ENCODE measurements at regions not wholly inside any gene's neighbourhood (a gene's known extent, or its start where the extent isn't known, plus 50 kb on each side); places are given as distances from the start of the nearest gene placed in this dataset.
"Not testable (repeated sequence)": the region's sequence is repeated elsewhere in the genome, so short reads cannot be mapped to it uniquely, and the experiment has no call there.

DNA sequence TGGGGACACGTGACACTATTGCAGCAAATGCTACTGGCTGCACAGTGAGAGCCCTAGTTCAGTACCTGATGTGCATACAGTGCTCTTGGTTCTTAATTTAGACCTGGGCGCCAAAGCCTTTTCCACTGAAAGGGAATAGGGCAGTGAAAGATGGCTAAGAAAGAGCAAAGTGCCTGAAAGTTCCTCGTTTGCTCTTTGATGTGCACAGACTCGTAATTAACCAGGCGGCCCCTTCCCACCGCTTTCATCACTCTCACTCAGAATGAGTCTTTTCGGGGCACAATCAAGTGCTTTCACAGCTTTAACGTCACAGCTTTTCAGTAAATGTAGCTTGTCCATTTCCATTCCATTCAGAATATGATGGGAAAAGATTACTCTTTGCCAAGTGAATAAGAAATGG is 116.6 kb upstream of the ADRA1B start:
- no peak for DNase-seq

DNA sequence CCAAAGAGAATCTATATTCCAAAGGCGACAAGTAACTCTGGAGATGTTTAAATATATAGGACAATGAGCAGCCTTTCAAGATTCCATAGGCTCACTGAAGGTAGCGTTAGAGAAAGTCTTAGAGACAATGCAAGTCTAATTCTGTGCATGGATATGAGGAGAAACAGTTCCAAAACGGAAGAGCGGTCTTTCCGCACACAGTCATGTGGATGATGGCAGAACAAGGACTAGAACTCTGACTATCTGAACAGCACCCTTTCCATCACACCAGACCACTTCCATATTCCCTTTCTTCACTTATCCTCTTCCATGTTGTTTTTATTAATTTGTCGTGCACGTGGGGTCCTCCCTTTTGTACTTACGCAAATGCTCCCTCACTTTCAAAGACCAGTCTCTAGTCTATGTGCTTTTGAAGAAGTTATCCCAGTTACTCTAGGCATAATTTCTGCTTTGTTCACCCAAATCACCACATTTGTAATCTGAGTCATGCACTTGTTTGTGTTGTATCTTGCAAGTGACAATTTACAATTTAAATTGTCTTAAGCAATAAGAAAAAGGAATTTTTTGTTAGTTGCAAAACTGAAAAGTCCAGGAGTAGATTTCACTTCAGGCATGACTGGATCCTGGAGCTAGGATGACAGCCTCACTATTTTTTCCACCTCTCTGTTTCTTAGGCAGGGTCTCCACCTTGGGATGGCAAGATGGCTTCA is 116.0 kb upstream of the ADRA1B start:
- no peak for DNase-seq

DNA sequence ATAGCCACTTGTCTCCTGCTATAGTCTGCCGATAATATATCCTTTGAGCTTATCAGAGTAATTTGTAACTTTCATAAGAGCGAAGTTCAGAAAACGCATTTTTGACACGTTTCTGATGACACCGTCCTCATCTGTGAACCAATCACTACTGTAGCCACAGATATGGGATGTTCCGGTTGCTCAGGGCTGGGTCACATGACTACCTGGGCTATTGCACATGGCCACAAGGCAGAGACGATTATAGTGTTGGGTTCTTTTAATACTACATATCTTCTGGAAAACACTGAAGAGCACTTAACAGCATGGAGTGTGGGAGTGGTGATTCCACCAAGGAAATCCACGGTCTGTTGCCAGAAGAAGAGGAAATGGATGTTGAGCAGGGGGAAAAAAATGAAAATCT is 115.0 kb upstream of the ADRA1B start:
- no peak for DNase-seq

DNA sequence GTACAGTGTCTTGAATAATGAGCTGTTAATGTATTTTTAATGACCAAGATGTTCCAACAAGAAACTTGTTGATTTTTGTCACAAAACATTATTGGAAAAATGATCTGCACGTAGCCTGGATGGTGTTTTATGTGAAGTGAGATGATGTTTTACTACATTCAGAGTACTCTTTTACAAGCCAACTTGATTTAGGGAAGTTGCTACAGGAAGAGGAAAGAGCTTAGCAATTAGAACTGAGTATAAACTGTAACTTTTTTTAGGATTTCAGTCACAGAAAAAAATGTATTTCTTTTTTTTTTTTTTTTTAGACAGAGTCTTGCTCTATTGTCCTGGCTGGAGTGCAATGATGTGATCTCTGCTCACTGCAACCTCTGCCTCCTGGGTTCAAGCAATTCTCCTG is 113.6 kb upstream of the ADRA1B start:
- no peak for DNase-seq

DNA sequence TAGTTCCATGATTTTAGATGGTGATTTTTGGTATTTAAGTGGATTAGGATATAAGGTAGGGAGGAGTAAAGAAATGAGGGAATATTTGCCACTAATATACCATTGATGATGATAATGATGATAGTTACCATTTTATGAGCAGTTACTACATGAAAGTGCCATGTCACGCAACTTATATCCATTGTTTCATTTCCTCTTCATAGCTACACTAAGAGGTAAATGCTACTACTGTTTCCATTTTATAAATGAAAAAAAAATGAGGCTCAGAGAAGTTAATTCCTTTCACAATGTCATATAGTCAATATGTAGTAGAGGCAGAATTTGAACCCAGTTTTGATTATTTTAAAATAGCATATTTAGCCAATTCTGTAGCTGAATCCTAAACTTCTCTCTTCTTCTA is 112.2 kb upstream of the ADRA1B start:
- DNase-seq = no peak

DNA sequence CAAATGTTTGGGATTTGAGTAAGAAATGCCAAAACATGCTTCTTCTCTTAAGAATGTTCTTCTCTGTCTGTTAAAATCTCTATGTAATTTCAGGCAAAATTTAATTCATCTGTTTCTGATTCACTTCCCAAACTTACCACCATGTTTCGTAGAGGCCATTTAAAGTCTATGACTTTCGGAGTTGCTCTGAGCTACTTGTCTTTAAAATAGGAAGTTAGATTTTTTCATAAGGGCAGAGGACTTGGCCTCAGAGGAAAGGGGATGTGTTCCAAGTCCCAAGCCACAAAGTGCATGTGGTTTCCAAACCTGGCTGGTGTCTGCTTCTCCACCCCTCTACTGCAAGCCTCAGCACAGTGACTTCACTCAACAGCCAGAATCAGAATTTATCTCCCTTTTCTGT is 111.3 kb upstream of the ADRA1B start:
- peak; percentile 42 for DNase-seq

DNA sequence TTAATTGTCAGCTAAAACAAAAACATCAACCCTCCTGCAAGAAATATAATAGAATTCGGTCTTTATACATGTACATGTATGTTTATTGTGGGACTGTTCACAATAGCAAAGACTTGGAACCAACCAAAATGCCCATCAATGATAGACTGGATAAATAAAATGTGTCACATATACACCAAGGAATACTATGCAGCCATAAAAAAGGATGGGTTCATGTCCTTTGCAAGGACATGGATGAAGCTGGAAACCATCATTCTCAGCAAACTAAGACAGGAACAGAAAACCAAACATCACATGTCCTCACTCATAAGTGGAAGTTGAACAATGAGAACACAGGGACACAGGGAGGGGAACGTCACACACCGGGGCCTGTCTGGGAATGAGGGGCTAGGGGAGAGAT is 109.1 kb upstream of the ADRA1B start:
- not testable (repeated sequence) for DNase-seq

DNA sequence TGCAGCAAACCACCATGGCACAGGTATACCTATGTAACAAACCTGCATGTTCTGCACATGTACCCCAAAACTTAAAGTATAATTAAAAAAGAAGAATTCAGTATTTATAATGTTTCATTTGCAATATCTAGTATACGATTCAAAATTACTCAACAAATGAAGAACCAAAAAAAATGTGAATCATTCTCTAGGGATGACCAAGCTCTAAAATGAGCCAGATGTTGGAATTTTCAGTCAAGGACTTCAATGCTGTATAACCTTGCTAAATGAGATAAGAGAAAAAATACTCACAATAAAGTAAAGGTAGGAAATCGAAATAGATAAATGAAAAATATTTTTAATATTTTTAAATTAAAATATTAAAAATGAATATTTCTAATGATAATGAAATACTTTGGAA is 108.7 kb upstream of the ADRA1B start:
- no peak for DNase-seq

DNA sequence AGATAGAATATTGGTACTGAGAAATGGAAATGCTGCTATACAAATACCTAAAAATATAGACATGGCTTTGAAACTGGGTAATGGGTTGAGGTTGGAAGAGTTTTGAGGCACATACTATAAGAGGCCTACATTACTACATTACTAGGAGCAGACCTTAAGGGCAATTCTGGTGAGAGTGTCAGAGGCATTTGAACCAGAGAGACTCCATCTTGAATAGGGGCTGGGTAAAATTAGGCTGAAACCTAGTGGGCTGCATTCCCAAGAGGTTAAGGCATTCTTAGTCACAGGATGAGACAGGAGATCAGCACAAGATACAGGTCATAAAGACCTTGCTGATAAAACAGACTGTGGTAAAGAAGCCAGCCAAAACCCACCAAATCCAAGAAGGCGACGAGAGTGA is 104.6 kb upstream of the ADRA1B start:
- no peak for DNase-seq

DNA sequence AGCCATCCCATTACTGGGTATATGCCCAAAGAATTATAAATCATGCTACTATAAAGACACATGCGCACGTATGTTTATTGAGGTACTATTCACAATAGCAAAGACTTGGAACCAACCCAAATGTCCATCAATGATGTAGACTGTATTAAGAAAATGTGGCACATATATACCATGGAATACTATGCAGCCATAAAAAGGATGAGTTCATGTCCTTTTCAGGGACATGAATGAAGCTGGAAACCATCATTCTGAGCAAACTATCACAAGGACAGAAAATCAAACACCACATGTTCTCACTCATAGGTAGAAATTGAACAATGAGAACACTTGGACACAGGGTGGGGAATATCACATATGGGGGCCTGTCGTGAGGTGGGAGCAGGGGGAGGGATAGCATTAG is 103.5 kb upstream of the ADRA1B start:
- not testable (repeated sequence) for DNase-seq

DNA sequence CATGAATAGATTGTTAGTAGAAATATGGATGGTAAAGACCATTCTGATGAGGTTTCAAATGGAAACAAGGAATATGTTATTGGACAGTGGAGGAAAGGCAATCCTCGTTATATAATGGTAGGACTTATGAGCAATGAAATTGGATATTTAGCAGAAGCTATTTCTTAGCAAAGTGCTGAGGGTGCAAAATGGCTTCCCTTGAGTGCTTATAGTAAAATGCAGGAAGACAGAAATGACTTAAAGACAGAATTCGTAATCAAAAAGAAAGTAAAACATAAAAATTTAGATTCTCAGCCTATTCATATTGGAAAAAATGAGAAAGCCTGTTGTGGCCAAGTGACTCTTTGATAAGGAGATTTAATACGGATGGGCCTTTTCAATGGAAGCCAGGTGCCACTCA is 102.1 kb upstream of the ADRA1B start:
- no peak for DNase-seq

DNA sequence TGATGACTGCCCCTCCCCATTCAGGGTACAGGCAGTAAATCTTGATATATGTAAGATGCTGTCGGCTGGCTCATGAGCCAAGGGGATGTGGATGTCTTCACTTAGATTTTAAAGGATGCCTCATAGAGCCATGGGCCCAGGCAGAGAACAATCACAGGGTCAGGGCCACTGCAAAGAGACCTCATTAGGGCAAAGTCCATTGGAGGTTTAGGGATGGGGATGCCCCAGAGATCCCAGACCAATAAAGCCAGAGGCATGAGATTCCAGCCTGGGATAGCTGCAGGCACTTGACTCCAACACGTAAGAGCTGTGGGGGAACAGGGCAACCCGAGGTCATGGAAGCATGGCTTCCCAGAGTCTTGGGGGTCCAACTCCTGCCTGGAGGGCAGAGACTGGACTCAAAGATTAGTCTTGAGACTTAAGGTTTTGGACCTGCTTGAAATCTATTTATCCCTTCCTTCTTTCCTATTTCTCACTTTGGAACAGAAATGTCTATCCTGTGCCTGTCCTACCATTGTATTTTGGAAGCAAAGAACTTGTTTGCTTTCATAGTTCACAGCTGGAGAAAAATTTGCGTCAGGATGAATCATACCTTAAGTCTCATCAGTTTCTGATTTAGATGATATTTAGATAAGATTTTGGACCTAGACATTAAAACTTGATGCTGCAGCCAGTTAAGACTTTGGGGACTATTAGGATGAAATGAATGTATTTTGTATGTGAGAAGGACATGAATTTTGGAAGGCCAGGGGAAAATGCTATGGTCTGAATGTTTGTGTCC is 101.3 kb upstream of the ADRA1B start:
- DNase-seq = no peak

DNA sequence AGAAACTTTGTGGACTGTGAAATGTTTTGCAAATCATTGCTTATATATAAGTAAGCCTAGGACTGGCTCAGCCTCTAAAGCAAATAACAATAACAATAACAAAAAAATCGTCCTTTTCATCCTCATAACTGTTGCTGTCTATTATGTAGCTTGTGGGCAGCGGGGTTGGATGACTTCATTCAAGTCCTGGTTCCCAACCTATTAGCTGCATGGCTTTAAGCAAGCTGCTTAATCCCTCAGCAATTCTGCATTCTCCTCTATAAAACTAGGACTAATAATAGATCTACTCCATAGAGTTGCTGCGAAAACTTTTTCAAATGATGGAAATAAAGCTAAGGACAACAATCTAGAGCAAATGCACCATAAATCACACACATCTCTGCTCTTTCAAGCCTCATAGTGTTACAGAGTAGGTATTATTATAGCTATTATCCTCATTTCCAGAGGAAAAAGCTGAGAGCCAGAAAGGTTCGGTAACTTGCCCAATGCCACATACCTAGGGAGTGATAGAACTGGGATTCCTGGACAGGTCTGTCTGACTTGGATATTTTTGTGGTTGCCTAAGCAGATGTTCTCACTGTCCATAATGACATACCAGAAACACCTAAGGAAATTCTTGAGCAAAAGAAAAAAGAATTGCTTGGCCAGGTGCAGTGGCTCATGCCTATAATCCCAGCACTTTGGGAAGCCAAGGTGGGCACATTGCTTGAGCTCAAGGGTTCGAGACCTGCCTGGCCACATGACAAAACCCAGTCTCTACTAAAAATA is 98.8 kb upstream of the ADRA1B start:
- no peak for DNase-seq

DNA sequence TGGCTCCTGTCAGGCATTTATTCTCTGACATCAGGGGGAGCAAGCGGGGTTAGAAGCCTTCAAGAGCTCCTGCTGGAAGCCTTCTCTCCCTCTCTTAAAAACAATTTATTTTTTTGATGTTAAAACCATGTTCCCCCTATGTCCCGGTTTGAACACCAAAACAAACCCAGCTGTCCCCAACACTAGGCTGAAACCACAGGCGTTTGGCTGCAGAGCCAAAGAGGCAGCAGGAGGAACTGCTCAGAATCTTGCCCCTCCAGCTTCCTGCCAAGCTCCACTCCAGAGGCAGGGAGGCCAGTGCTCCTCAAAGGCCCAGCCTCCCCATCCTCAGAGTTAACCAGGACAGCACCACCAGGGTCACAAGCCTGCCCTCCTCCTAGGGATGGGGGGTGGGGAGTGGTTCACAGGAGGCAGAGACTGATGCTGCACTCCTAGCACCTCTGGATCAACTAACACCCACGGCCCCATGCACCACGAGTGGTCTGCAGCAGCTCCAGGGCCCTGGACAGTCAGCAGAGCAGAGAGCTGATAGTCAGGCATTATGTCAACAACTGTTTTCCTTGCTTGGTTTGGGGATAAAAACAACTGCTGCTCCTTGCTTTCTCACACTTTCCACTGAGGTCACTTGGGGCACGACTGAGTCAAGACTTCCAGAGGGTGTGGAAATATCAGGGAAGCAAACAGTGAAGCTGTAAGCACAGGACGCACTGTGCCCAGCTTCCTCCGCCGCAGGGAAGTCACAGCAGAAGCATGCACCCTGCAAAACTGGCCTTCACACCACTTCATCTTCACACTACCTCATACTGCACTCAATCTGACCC is 96.5 kb upstream of the ADRA1B start:
- no peak for DNase-seq

DNA sequence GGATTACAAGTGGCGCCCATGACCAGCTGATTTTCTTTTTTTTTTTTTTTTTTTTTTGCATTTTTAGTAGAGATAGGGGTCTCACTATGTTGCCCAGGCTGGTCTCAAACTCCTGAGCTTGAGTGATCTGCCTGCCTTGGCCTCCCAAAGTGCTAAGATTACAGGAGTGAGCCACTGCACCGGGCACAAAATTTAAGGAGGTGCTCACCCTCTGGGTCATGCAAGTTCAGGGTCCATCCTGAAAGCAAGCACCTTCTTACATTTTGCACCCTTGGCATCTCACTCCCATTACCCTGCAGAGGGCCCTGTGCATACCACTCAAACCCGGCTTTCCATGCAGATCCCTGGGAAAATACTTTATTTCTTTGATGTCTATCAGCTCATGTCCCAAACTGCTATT is 95.6 kb upstream of the ADRA1B start:
- DNase-seq = no peak

DNA sequence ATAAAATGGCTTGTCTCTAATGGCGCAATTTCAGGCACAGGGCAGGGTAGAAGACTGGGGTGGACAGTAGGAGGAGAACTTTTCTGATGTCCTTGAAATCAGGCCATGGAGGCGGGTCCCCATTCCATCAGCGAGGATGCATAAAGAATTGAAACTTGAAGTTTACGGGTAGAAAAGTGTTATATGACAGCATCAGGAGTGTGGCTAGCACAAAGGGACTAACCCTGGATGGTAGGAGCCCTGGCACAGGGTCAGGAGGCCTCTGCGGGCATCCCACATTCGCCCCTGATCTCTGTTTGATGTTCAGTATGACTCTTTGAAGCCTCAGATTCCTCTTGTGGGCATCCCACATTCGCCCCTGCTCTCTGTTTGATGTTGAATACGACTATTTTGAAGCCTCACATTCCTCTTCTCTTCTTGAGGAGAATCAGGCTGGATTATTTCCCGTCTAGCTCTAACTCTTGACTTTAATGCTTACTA is 94.8 kb upstream of the ADRA1B start:
- no peak for DNase-seq

DNA sequence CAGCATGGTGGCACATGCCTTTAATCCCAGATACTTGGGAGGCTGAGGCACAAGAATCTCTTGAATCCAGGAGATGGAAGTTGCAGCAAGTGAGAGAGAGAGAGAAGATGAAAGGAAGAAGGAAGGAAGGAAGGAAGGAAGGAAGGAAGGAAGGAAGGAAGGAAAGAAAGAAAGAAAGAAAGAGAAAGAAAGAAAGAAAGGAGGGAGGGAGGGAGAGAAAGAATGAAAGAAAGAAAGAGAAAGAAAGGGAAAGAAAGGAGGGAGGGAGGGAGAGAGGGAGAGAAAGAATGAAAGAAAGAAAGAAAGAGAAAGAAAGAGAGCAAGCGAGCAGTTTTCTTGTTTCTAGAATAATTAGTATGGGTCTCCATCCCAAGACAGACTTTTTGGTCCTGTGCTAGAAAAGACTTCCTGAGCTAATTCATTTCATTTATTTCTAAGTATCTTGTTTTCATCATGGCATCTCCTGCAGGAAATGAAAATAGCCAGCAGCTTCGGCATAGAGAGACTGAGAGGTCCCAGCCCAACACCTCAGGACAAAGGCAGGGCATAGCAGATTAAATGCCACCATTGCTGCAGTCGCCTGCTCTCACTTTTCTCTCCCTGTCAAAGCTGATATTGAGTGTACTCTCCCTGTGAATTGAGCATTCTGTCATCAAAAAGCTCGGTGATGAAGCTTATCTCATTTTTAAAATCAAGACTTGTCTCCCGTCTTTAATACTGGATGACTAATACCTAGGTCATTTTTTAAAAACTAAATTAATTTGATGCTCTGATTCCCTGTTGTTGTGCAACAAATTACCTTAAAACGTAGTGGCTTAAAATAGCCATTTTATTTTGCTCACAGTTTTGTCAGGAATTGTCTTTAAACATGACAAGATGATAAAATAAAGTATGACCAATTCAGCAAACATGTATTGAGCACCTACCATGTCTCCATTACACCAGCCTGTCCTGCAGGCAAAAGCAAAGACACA is 91.8 kb upstream of the ADRA1B start:
- no peak for DNase-seq

DNA sequence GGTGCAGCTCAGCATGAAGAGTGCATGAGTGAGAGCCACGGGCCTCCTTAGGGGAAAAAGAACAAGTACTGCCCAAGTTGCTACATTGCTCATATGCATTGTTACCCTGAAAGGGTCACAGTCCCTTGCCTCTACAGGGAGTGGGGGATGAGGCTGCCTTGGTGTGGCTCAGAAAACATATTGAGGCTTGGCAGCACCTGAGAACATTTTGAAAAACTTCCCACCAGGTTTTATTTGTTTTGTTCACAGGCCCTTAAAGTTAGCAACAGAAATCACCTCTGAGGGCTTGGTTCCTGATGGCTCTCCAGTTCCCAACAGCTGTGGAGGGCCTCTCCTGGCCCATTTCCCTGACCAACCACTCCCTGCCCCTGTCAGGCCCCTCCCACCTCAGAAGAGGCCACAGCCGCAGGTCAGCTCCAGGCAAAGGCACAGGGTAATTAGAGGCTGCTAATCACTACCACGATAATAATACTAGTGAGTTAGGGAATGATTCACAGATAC is 90.7 kb upstream of the ADRA1B start:
- no peak for DNase-seq

DNA sequence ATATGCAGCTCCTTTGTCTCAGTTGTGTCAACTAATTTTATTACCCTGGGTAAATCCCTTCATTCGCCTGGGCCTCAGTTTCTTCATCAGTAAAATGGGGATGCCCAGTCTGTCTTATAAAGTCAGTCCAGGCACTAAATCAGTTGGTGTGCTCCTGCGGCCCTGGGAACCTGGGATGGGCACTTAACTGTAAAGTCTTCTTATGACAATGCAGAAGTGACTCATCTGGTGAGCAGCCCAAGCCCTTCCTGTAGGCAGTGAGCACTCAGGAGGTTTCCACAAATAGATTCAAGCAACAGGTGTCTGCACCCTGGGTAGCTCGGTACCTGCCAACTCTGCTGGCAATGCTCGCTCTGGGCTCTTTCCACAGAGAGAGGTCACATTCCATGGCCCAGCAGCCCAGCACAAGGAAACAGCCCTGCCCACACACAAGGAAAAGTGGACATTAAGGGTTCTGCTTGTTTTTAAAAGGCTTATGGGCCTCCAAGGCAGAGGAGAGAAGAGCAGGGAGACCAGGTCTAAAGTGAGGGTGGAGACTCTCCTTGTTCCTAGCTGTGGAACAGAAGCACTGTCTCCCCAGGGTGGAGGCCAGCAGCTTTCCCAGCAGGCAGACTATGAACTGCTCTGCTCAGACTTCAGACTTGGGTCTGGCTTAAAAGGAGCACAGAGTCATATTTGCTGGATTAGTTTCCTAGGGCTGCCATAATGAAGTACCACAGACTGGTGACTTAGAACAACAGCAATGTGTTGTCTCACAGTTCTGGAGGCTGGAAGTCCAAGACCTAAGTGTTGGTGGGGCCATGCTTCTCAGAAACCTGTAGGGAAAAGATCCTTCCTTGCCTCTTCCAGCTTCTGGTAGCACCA is 89.7 kb upstream of the ADRA1B start:
- no peak for DNase-seq

DNA sequence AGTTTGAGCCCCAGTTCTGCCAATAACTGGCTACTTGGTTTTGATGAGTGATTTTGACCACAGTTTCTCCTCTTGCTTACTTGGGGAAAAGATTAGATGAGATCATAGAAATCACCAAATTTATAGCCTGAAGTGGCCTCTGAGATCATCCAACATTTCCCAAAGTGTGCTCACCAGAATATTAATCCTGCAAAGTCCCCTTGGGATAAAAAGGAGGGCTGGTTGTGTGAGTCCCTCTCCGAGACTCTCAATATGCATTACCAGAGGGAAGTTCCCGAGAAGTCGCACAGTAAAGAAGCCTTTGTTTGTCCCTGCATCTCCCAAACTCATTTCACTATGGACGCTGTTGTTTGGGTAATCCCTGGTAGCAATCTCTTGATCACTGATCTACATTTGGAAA is 88.4 kb upstream of the ADRA1B start:
- no peak for DNase-seq
